SU-DHL-6 (cell line): ENCODE measurements at regions not wholly inside any gene's neighbourhood (a gene's known extent, or its start where the extent isn't known, plus 50 kb on each side); places are given as distances from the start of the nearest gene placed in this dataset.

Experiments
- H2AFZ ChIP-seq: fragments of 200-600 bp; sonication (generic); 2 replicates; pipeline ENCODE4 v1.6.1; 2014; ENCODE audit warnings: low read depth, mild to moderate bottlenecking, moderate library complexity, mixed read lengths, antibody characterized with exemption, low read length; ENCODE audit not compliant: severe bottlenecking
- H3F3A ChIP-seq: fragments of 200-600 bp; shearing (Covaris generic); 2 replicates; pipeline ENCODE4 v1.6.0; 2016; ENCODE audit warnings: antibody characterized with exemption, mild to moderate bottlenecking; ENCODE audit not compliant: insufficient read depth
- H3K27ac ChIP-seq: fragments of 200-600 bp; sonication (generic); 2 replicates; pipeline ENCODE4 v1.5.1; 2016; ENCODE audit warnings: low read depth, mild to moderate bottlenecking, low read length, moderate library complexity, mixed read lengths
- H3K27me3 ChIP-seq: fragments of 200-600 bp; sonication (generic), shearing (Covaris generic); 2 replicates; pipeline ENCODE4 v1.6.0; 2014; ENCODE audit warnings: mild to moderate bottlenecking, low read length
- H3K36me3 ChIP-seq: fragments of 200-600 bp; sonication (generic); 2 replicates; pipeline ENCODE4 v1.6.1; 2014; ENCODE audit warnings: mild to moderate bottlenecking, low read length, mixed read lengths
- H3K4me2 ChIP-seq: fragments of 300-600, 200-600 bp; shearing (Covaris generic), sonication (generic); 2 replicates; pipeline ENCODE4 v1.6.0; 2014; ENCODE audit warnings: low read length, low read depth, mild to moderate bottlenecking; ENCODE audit not compliant: poor library complexity, severe bottlenecking
- H3K4me3 ChIP-seq: fragments of 200-600 bp; sonication (generic); 2 replicates; pipeline ENCODE4 v1.5.1; 2014; ENCODE audit warnings: antibody characterized with exemption, low read length, mild to moderate bottlenecking, mixed read lengths; ENCODE audit not compliant: insufficient read depth, poor library complexity, severe bottlenecking
- H3K79me2 ChIP-seq: fragments of 200-600 bp; sonication (generic); 2 replicates; pipeline ENCODE4 v1.6.1; 2014; ENCODE audit warnings: mild to moderate bottlenecking, low read length, moderate library complexity; ENCODE audit not compliant: insufficient read depth
- H3K9ac ChIP-seq: fragments of 200-600 bp; sonication (generic); 2 replicates; pipeline ENCODE4 v1.7.0; 2014; ENCODE audit warnings: mild to moderate bottlenecking, low read length
- H3K9me2 ChIP-seq: fragments of 200-600 bp; sonication (generic); replicated peaks from 2 replicates; pipeline ENCODE4 v1.6.1; 2014; ENCODE audit warnings: low read length; ENCODE audit not compliant: insufficient read depth
- H3K9me3 ChIP-seq: fragments of 200-600 bp; sonication (generic); 2 replicates; pipeline ENCODE4 v1.6.1; 2014; ENCODE audit warnings: low read length, mixed read lengths; ENCODE audit not compliant: insufficient read depth
- H4K20me1 ChIP-seq: fragments of 200-600 bp; sonication (generic); 2 replicates; pipeline ENCODE4 v1.6.1; 2014; ENCODE audit warnings: low read depth, mild to moderate bottlenecking, antibody characterized with exemption, low read length, moderate library complexity, mixed read lengths
- CTCF ChIP-seq: fragments of 200-600 bp; sonication (generic); IDR thresholded peaks from one replicate; pipeline ENCODE4 v1.5.1; 2017; ENCODE audit warnings: antibody characterized with exemption, mild to moderate bottlenecking, low read length, moderate library complexity; ENCODE audit not compliant: insufficient read depth, poor library complexity, severe bottlenecking
- EZH2phosphoT487 ChIP-seq: fragments of 200-600 bp; sonication (generic), shearing (Covaris generic); conservative IDR thresholded peaks from 2 replicates; pipeline ENCODE4 v1.6.1; 2018; ENCODE audit warnings: mild to moderate bottlenecking, antibody characterized with exemption, low read length, moderate library complexity, mixed read lengths

- Histone ChIP-seq H3K4me3 (no peak overlapping the region), H3K9ac (no peak overlapping the region)
- TF ChIP-seq CTCF (no peak), EZH2phosphoT487 (no peak)
Observed at GRCh38 chr15:70351391-70351790, 253.7 kb upstream of the TLE3 start.

GRCh38 chr15:70348581-70349344 lies 251.0 kb upstream of the TLE3 start:
- Histone ChIP-seq H3K9me2 (no peaks in the 10 kb centered on the region), H3K9me3 (no peaks in the 10 kb centered on the region), H3K4me2 (no peak overlapping the region), H3K9ac (no peak overlapping the region), H3K27me3 (no peaks in the 10 kb centered on the region), H3K27ac (no peak overlapping the region), H3K36me3 (no peaks in the 10 kb centered on the region), H4K20me1 (no peaks in the 10 kb centered on the region), H3K79me2 (no peaks in the 10 kb centered on the region), H3K4me3 (no peak overlapping the region), H2AFZ (no peak overlapping the region), H3F3A (no peaks in the 10 kb centered on the region)
- TF ChIP-seq EZH2phosphoT487 (no peak), CTCF (no peak)

More at GRCh38 chr15:70351391-70351790, 253.7 kb upstream of the TLE3 start:
- Histone ChIP-seq H3K9me2 (no peaks in the 10 kb centered on the region), H3K27ac (no peak overlapping the region), H2AFZ (no peak overlapping the region), H3K27me3 (no peaks in the 10 kb centered on the region), H3K36me3 (no peaks in the 10 kb centered on the region), H3F3A (no peaks in the 10 kb centered on the region), H3K79me2 (no peaks in the 10 kb centered on the region), H3K9me3 (no peaks in the 10 kb centered on the region), H4K20me1 (no peaks in the 10 kb centered on the region), H3K4me2 (no peak overlapping the region)

GRCh38 chr15:70348226-70348543 lies 250.5 kb upstream of the TLE3 start:
- Histone ChIP-seq H3K36me3 (no peaks in the 10 kb centered on the region), H3K9ac (no peak overlapping the region), H3K4me3 (no peak overlapping the region), H4K20me1 (no peaks in the 10 kb centered on the region), H2AFZ (no peak overlapping the region), H3K9me3 (no peaks in the 10 kb centered on the region), H3K4me2 (no peak overlapping the region), H3K27ac (no peak overlapping the region), H3F3A (no peaks in the 10 kb centered on the region), H3K27me3 (no peaks in the 10 kb centered on the region), H3K79me2 (no peaks in the 10 kb centered on the region), H3K9me2 (no peaks in the 10 kb centered on the region)
- no peak for TF ChIP-seq CTCF
- no peak for TF ChIP-seq EZH2phosphoT487
